ENCODE measurements at regions not wholly inside any gene's neighbourhood (a gene's known extent, or its start where the extent isn't known, plus 50 kb on each side); places are given as distances from the start of the nearest gene placed in this dataset.

GRCh38 chr1:177392336-177392735 is 221.6 kb downstream of the BRINP2 start:
- 92% methylated on average over 3 of the region's 3 CpGs for WGBS
- Histone ChIP-seq H3K36me3 (ENCODE audit: control insufficient read depth in 4 of 4, insufficient read depth in 3 of 4, low read depth in 1 of 4, low read length in 3 of 4) (no peaks in the 10 kb centered on the region), H3K4me3 (ENCODE audit: low read depth in 1 of 3, low read length in 3 of 3) (no peak overlapping the region), H3K27me3 (ENCODE audit: control insufficient read depth in 4 of 4, insufficient read depth in 4 of 4, low read length in 3 of 4) (peaks cover 0 to 3% (median 0%) of the 10 kb centered on the region in 4 donors), H3K4me1 (ENCODE audit: control insufficient read depth in 4 of 4, insufficient read depth in 4 of 4, low read length in 3 of 4) (no peaks in the 10 kb centered on the region), H3K27ac (ENCODE audit: low read depth in 1 of 2, low read length in 2 of 2) (no peak overlapping the region), H3K9ac (ENCODE audit: low read depth in 1 of 2, low read length in 2 of 2) (no peak overlapping the region), H3K9me3 (ENCODE audit: control insufficient read depth in 4 of 4, low read length in 3 of 4) (no peaks in the 10 kb centered on the region)
- TF ChIP-seq MAX (IDR thresholded peaks at IDR 0.05) (no peak), RAD21 (IDR thresholded peaks at IDR 0.05) (no peak), ATF3 (IDR thresholded peaks at IDR 0.05) (no peak), EGR1 (IDR thresholded peaks at IDR 0.05; ENCODE audit: low read depth in 2 of 2) (no peak), FOXA1 (IDR thresholded peaks at IDR 0.05) (no peak), SP1 (IDR thresholded peaks at IDR 0.05) (no peak), NR2F2 (IDR thresholded peaks at IDR 0.05) (no peak), GABPA (IDR thresholded peaks at IDR 0.05 in 1 of 2, conservative IDR thresholded peaks at IDR 0.05 in 1 of 2) (no peak), CTCF (IDR thresholded peaks at IDR 0.05; ENCODE audit: low read depth, low read length, missing input control) (no peak), FOXA2 (IDR thresholded peaks at IDR 0.05) (no peak), TAF1 (conservative IDR thresholded peaks at IDR 0.05) (no peak), RXRA (IDR thresholded peaks at IDR 0.05) (no peak), HNF4A (conservative IDR thresholded peaks at IDR 0.05) (no peak), HNF4G (IDR thresholded peaks at IDR 0.05) (no peak)
- TF ChIP-seq, protein P1, sequence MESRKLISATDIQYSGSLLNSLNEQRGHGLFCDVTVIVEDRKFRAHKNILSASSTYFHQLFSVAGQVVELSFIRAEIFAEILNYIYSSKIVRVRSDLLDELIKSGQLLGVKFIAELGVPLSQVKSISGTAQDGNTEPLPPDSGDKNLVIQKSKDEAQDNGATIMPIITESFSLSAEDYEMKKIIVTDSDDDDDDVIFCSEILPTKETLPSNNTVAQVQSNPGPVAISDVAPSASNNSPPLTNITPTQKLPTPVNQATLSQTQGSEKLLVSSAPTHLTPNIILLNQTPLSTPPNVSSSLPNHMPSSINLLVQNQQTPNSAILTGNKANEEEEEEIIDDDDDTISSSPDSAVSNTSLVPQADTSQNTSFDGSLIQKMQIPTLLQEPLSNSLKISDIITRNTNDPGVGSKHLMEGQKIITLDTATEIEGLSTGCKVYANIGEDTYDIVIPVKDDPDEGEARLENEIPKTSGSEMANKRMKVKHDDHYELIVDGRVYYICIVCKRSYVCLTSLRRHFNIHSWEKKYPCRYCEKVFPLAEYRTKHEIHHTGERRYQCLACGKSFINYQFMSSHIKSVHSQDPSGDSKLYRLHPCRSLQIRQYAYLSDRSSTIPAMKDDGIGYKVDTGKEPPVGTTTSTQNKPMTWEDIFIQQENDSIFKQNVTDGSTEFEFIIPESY (IDR thresholded peaks at IDR 0.05): no peak
- TF ChIP-seq, protein P2, sequence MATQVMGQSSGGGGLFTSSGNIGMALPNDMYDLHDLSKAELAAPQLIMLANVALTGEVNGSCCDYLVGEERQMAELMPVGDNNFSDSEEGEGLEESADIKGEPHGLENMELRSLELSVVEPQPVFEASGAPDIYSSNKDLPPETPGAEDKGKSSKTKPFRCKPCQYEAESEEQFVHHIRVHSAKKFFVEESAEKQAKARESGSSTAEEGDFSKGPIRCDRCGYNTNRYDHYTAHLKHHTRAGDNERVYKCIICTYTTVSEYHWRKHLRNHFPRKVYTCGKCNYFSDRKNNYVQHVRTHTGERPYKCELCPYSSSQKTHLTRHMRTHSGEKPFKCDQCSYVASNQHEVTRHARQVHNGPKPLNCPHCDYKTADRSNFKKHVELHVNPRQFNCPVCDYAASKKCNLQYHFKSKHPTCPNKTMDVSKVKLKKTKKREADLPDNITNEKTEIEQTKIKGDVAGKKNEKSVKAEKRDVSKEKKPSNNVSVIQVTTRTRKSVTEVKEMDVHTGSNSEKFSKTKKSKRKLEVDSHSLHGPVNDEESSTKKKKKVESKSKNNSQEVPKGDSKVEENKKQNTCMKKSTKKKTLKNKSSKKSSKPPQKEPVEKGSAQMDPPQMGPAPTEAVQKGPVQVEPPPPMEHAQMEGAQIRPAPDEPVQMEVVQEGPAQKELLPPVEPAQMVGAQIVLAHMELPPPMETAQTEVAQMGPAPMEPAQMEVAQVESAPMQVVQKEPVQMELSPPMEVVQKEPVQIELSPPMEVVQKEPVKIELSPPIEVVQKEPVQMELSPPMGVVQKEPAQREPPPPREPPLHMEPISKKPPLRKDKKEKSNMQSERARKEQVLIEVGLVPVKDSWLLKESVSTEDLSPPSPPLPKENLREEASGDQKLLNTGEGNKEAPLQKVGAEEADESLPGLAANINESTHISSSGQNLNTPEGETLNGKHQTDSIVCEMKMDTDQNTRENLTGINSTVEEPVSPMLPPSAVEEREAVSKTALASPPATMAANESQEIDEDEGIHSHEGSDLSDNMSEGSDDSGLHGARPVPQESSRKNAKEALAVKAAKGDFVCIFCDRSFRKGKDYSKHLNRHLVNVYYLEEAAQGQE (IDR thresholded peaks at IDR 0.05): no peak
- no peak for DNase-seq (ENCODE audit: low spot score)
